ENCODE measurements at regions not wholly inside any gene's neighbourhood (a gene's known extent, or its start where the extent isn't known, plus 50 kb on each side); places are given as distances from the start of the nearest gene placed in this dataset.

GRCh38 chrX:150041208-150041607 lies 102.9 kb upstream of the EOLA2 start:
- TF ChIP-seq EP300 (IDR thresholded peaks at IDR 0.05; ENCODE audit: borderline replicate concordance): no peak
- TF ChIP-seq CEBPB (IDR thresholded peaks at IDR 0.05): no peak
- no peak for TF ChIP-seq TCF12 (IDR thresholded peaks at IDR 0.05; ENCODE audit: low read depth)
- no peak for TF ChIP-seq REST (IDR thresholded peaks at IDR 0.05; ENCODE audit: low read depth)
- TF ChIP-seq YY1 (IDR thresholded peaks at IDR 0.05; ENCODE audit: low read depth): no peak
- no peak for TF ChIP-seq MAX (IDR thresholded peaks at IDR 0.05)
- TF ChIP-seq RAD21 (IDR thresholded peaks at IDR 0.05; ENCODE audit: low read depth): no peak
- TF ChIP-seq TAF1 (IDR thresholded peaks at IDR 0.05; ENCODE audit: low read depth): no peak
- TF ChIP-seq, protein P1, sequence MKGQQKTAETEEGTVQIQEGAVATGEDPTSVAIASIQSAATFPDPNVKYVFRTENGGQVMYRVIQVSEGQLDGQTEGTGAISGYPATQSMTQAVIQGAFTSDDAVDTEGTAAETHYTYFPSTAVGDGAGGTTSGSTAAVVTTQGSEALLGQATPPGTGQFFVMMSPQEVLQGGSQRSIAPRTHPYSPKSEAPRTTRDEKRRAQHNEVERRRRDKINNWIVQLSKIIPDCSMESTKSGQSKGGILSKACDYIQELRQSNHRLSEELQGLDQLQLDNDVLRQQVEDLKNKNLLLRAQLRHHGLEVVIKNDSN (IDR thresholded peaks at IDR 0.05): no peak
- TF ChIP-seq FOXM1 (IDR thresholded peaks at IDR 0.05; ENCODE audit: borderline replicate concordance, low read depth): no peak
- no peak for TF ChIP-seq EGR1 (IDR thresholded peaks at IDR 0.05)
- TF ChIP-seq CREB1 (IDR thresholded peaks at IDR 0.05; ENCODE audit: low read depth): no peak
- TF ChIP-seq NFIC (IDR thresholded peaks at IDR 0.05): no peak
- TF ChIP-seq ZBTB7A (IDR thresholded peaks at IDR 0.05; ENCODE audit: low read depth): no peak

All from Ishikawa (cell line).